Caco-2 (cell line): ENCODE measurements at regions not wholly inside any gene's neighbourhood (a gene's known extent, or its start where the extent isn't known, plus 50 kb on each side); places are given as distances from the start of the nearest gene placed in this dataset.

Source experiments
- BruUV-seq: library from RNA; stranded (reverse); fragments of 400-500 nt; replicated peaks from 2 replicates; lab custom pipeline; 2021; lab: Mats Ljungman, UMichigan
- CTCF ChIA-PET: fragments of 300-600 bp; sonication (Branson Sonifier 250); formaldehyde crosslinking; loops from one replicate; lab custom pipeline; 2022; ENCODE audit warnings: antibody characterized with exemption; lab: Charles Lee
- POLR2A ChIA-PET: fragments of 300-600 bp; sonication (Branson Sonifier 250); formaldehyde crosslinking; loops from one replicate; lab custom pipeline; 2022; ENCODE audit warnings: antibody characterized with exemption; lab: Charles Lee
- DNase-seq, 2 experiments: peaks; one replicate each; pipeline versions ENCODE4 v3.0.0 to v3.0.0-alpha.2; 2020 to 2022
- H3K27me3 ChIP-seq: replicated peaks from 2 replicates; pipeline ENCODE4 v1.6.0; 2011; ENCODE audit warnings: low read length; ENCODE audit not compliant: control insufficient read depth, insufficient read depth
- H3K36me3 ChIP-seq: 2 replicates; pipeline ENCODE4 v1.5.1; 2011; ENCODE audit warnings: low read length; ENCODE audit not compliant: control insufficient read depth, insufficient read depth
- H3K4me1 ChIP-seq: fragments of 250-450 bp; sonication (Bioruptor Pico); 2 replicates; pipeline ENCODE4 v1.5.1; 2020; ENCODE audit warnings: mild to moderate bottlenecking
- H3K4me3 ChIP-seq: 2 replicates; pipeline ENCODE4 v1.5.1; 2011; ENCODE audit warnings: low read depth, mild to moderate bottlenecking, control low read depth, low read length
- H3K9me3 ChIP-seq: fragments of 250-450 bp; sonication (Bioruptor Pico); 2 replicates; pipeline ENCODE4 v1.5.1; 2020; ENCODE audit warnings: mild to moderate bottlenecking, moderate library complexity
- H3K27ac Mint-ChIP-seq: one replicate; pipeline ENCODE4 v1.8.0; 2022; ENCODE audit warnings: mixed read lengths; ENCODE audit not compliant: unreplicated experiment
- H3K27me3 Mint-ChIP-seq: one replicate; pipeline ENCODE4 v1.8.0; 2022; ENCODE audit warnings: mixed read lengths; ENCODE audit not compliant: insufficient read depth, unreplicated experiment
- H3K36me3 Mint-ChIP-seq: one replicate; pipeline ENCODE4 v1.8.0; 2022; ENCODE audit warnings: mild to moderate bottlenecking, mixed read lengths; ENCODE audit not compliant: insufficient read depth, unreplicated experiment
- H3K4me1 Mint-ChIP-seq: one replicate; pipeline ENCODE4 v1.8.0; 2022; ENCODE audit warnings: low read depth, mixed read lengths; ENCODE audit not compliant: unreplicated experiment
- H3K4me3 Mint-ChIP-seq: one replicate; pipeline ENCODE4 v1.8.0; 2022; ENCODE audit warnings: mild to moderate bottlenecking, moderate library complexity, mixed read lengths; ENCODE audit not compliant: unreplicated experiment
- H3K9me3 Mint-ChIP-seq: one replicate; pipeline ENCODE4 v1.8.0; 2022; ENCODE audit warnings: mixed read lengths; ENCODE audit not compliant: unreplicated experiment
- CTCF ChIP-seq, 2 experiments: fragments of 200-600 bp in 1 of 2; IDR thresholded peaks; 1 replicate in 1 of 2; 2 replicates in 1 of 2; pipeline versions ENCODE4 v1.5.1 to v1.8.0; 2011 to 2022; ENCODE audit warnings: antibody characterized with exemption in 1 of 2, control low read depth in 1 of 2, inconsistent platforms in 1 of 2, low read depth in 1 of 2, low read length in 1 of 2, mild to moderate bottlenecking in 1 of 2, moderate library complexity in 1 of 2; ENCODE audit not compliant: insufficient read depth in 1 of 2, severe bottlenecking in 1 of 2, unreplicated experiment in 1 of 2
- intact Hi-C: fragments of 100-400 bp; cut with micrococcal nuclease; formaldehyde crosslinking; loops from one replicate; pipeline ENCODE4 v1.10.0; 2022; ENCODE audit not compliant: unreplicated experiment

GRCh38 chr17:12365805-12366204 lies 299.9 kb upstream of the MYOCD start:
- Histone ChIP-seq H3K4me3 (no peak overlapping the region), H3K4me1 (no peaks in the 10 kb centered on the region), H3K9me3 (no peaks in the 10 kb centered on the region), H3K27me3 (no peaks in the 10 kb centered on the region), H3K36me3 (no peaks in the 10 kb centered on the region)
- Mint-ChIP-seq H3K4me1 (no peaks in the 10 kb centered on the region), H3K27me3 (no peaks in the 10 kb centered on the region), H3K36me3 (no peaks in the 10 kb centered on the region), H3K9me3 (peaks cover 9% of the 10 kb centered on the region), H3K4me3 (no peak overlapping the region), H3K27ac (no peak overlapping the region)
- ChIA-PET CTCF (no interaction called here), POLR2A (no interaction called here)
- intact Hi-C loops, result no loop called here
- TF ChIP-seq CTCF (IDR thresholded peaks at IDR 0.05; ENCODE audit: insufficient read depth in 1 of 2, low read depth in 1 of 2, low read length in 1 of 2, severe bottlenecking in 1 of 2, unreplicated experiment in 1 of 2), result no peak
- no TSS peak for BruUV-seq
- no peak for DNase-seq

DNA sequence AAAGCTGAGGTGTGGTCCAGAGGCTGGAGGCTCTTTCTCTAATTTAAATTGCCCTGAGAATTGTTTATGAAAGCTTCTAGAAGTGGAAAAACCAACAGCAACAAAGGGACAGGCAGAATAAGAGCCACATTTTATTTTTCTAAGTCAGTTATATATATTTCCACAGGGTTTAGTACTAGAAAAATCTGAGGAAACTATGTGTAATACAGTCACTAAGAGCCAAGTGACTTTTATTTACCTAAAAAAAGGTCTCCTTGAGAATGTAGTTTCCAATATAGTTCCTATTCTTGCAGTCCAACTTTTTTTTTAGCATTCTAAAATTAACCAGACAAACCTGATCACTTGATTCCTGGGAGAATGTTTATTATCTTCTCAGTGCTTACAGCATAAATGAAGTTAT lies 296.6 kb upstream of the MYOCD start:
- H3K9me3 Mint-ChIP-seq, result peaks cover 4% of the 10 kb centered on the region
- H3K36me3 Mint-ChIP-seq, result no peaks in the 10 kb centered on the region
- POLR2A ChIA-PET, result no interaction called here
- H3K36me3 ChIP-seq, result no peaks in the 10 kb centered on the region
- no peaks in the 10 kb centered on the region for H3K9me3 ChIP-seq
- H3K4me3 Mint-ChIP-seq, result no peak overlapping the region
- no peak overlapping the region for H3K27ac Mint-ChIP-seq
- no peaks in the 10 kb centered on the region for H3K4me1 ChIP-seq
- H3K4me3 ChIP-seq, result no peak overlapping the region
- H3K27me3 ChIP-seq, result no peaks in the 10 kb centered on the region
- CTCF ChIA-PET, result no interaction called here
- intact Hi-C loops, result no loop called here
- DNase-seq, result no peak
- H3K4me1 Mint-ChIP-seq, result no peaks in the 10 kb centered on the region
- TF ChIP-seq CTCF (IDR thresholded peaks at IDR 0.05; ENCODE audit: insufficient read depth in 1 of 2, low read depth in 1 of 2, low read length in 1 of 2, severe bottlenecking in 1 of 2, unreplicated experiment in 1 of 2), result no peak
- no peaks in the 10 kb centered on the region for H3K27me3 Mint-ChIP-seq
- no TSS peak for BruUV-seq

DNA sequence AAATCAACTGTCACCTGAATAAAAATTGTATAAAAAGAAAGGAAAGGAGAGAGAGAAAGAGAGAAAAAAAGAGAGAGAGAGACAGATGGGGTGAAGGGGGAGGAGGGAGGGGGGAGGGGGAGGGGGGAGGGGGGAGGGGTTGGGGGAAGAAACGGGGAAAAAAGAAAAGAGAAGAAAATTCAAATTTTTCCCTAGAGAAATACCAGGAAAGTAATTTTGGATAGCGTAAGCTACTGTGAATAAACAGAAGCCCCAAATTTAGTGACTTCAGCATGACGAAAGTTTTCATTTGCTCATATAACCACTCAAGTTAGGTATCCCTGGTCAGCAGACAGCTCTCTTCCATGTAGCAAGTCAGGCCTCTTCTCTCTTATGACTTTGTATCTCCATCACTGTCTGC lies 289.4 kb upstream of the MYOCD start:
- ChIA-PET CTCF (no interaction called here), POLR2A (no interaction called here)
- intact Hi-C loops, result no loop called here
- no peaks in the 10 kb centered on the region for H3K4me1 ChIP-seq
- H3K9me3 Mint-ChIP-seq, result peaks cover 9% of the 10 kb centered on the region
- no TSS peak for BruUV-seq
- no peak for TF ChIP-seq CTCF (IDR thresholded peaks at IDR 0.05; ENCODE audit: insufficient read depth in 1 of 2, low read depth in 1 of 2, low read length in 1 of 2, severe bottlenecking in 1 of 2, unreplicated experiment in 1 of 2)
- H3K27ac Mint-ChIP-seq, result no peak overlapping the region
- no peaks in the 10 kb centered on the region for H3K27me3 ChIP-seq
- H3K4me3 Mint-ChIP-seq, result no peak overlapping the region
- DNase-seq, result no peak
- no peak overlapping the region for H3K4me3 ChIP-seq
- no peaks in the 10 kb centered on the region for H3K4me1 Mint-ChIP-seq
- peaks cover 3% of the 10 kb centered on the region for H3K27me3 Mint-ChIP-seq
- H3K36me3 Mint-ChIP-seq, result no peaks in the 10 kb centered on the region
- H3K36me3 ChIP-seq, result no peaks in the 10 kb centered on the region
- H3K9me3 ChIP-seq, result no peaks in the 10 kb centered on the region
